HG03097 (cell line): ENCODE measurements at regions not wholly inside any gene's neighbourhood (a gene's known extent, or its start where the extent isn't known, plus 50 kb on each side); places are given as distances from the start of the nearest gene placed in this dataset.

ENCODE experiments used
- ATAC-seq: cut with Tn5 transposase; IDR thresholded peaks from one replicate; pipeline ENCODE4 v1.9.1; 2021; ENCODE audit not compliant: unreplicated experiment, low FRiP score

- no peak for ATAC-seq
Measured at GRCh38 chr6:14273191-14273590, 155.6 kb downstream of the CD83 start.

GRCh38 chr6:14274016-14274415 lies 156.4 kb downstream of the CD83 start:
- ATAC-seq: no peak

- ATAC-seq: no peak
Measured at GRCh38 chr6:14274546-14275492, 157.2 kb downstream of the CD83 start.

GRCh38 chr6:14275493-14275851 lies 157.9 kb downstream of the CD83 start:
- ATAC-seq: no peak

GRCh38 chr6:14276071-14276470 lies 158.5 kb downstream of the CD83 start:
- no peak for ATAC-seq

- peak; percentile 66 for ATAC-seq
Measured at GRCh38 chr6:14276667-14277404, 159.3 kb downstream of the CD83 start.

- ATAC-seq: peak; percentile 7
Measured at GRCh38 chr6:14277405-14277930, 159.9 kb downstream of the CD83 start.

- no peak for ATAC-seq
Measured at GRCh38 chr6:14278006-14278405, 160.4 kb downstream of the CD83 start.

GRCh38 chr6:14278446-14278845 lies 160.9 kb downstream of the CD83 start:
- ATAC-seq: no peak

GRCh38 chr6:14280006-14280510 lies 162.5 kb downstream of the CD83 start:
- no peak for ATAC-seq

GRCh38 chr6:14280766-14281293 lies 163.3 kb downstream of the CD83 start:
- no peak for ATAC-seq

- no peak for ATAC-seq
Measured at GRCh38 chr6:14281811-14282660, 164.5 kb downstream of the CD83 start.

GRCh38 chr6:14282854-14283505 lies 165.4 kb downstream of the CD83 start:
- no peak for ATAC-seq

GRCh38 chr6:14283600-14284235 lies 166.1 kb downstream of the CD83 start:
- ATAC-seq: no peak

- no peak for ATAC-seq
Measured at GRCh38 chr6:14284969-14285590, 167.5 kb downstream of the CD83 start.

GRCh38 chr6:14286144-14286543 lies 168.6 kb downstream of the CD83 start:
- no peak for ATAC-seq

GRCh38 chr6:14286634-14287428 lies 169.3 kb downstream of the CD83 start:
- no peak for ATAC-seq

GRCh38 chr6:14287707-14288106 lies 170.1 kb downstream of the CD83 start:
- ATAC-seq: no peak
